GM12878 (cell line): ENCODE measurements at regions not wholly inside any gene's neighbourhood (a gene's known extent, or its start where the extent isn't known, plus 50 kb on each side); places are given as distances from the start of the nearest gene placed in this dataset.

Experiments
- GABPA ChIP-seq: IDR thresholded peaks from 2 replicates; pipeline ENCODE4 v1.6.1; 2014; ENCODE audit warnings: antibody characterized with exemption, low read depth, mild to moderate bottlenecking, inconsistent platforms
- HDGF ChIP-seq: fragments of 450-650 bp; IDR thresholded peaks from 2 replicates; pipeline ENCODE4 v1.6.1; 2016; ENCODE audit warnings: antibody characterized with exemption
- SUZ12 ChIP-seq: fragments of 200-600 bp; sonication (generic); IDR thresholded peaks from one replicate; pipeline ENCODE4 v1.6.1; 2018; ENCODE audit warnings: antibody characterized with exemption, mild to moderate bottlenecking; ENCODE audit not compliant: unreplicated experiment
- ZNF384 ChIP-seq: IDR thresholded peaks from 2 replicates; pipeline ENCODE4 v1.6.1; 2012; ENCODE audit warnings: low read depth, mild to moderate bottlenecking, low read length, improper control_type of control experiment, borderline replicate concordance
- ZZZ3 ChIP-seq: IDR thresholded peaks from 2 replicates; pipeline ENCODE4 v1.6.1; 2011; ENCODE audit warnings: low read depth; ENCODE audit not compliant: control insufficient read depth, insufficient read length
- TF ChIP-seq, protein P1 (sequence below): fragments of 450-650 bp; IDR thresholded peaks from 2 replicates; pipeline ENCODE4 v1.6.1; 2017; ENCODE audit warnings: antibody characterized with exemption, mild to moderate bottlenecking, moderate library complexity
- TF ChIP-seq, protein P2 (sequence below): fragments of 450-650 bp; formaldehyde crosslinking; IDR thresholded peaks from 2 replicates; pipeline ENCODE4 v1.4.0; 2020; ENCODE audit warnings: mild to moderate bottlenecking, moderate library complexity
- TF ChIP-seq, protein P3 (sequence below): IDR thresholded peaks from 2 replicates; pipeline ENCODE4 v1.6.1; 2012; ENCODE audit warnings: low read depth, low read length, improper control_type of control experiment

DNA sequence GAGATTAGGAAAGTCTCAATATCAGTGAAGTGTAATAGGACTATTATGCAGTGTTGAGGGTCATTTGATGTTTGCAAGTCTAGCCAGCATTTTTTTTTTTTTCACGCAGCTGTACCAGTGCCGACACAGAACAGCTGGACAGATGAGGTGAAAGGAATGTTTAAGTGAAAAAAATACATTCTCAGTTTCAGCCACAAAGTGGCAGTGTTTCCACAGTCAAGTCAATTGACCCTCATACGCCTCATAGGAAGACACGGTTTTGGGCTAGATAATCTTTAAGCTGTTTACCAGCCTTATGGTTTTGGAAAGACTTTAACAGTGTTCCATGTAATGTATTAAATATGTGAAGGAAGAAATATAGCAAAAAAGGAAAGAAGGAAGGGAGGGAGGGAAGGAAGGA, 349.9 kb upstream of the ANO3 start (continued):
- TF ChIP-seq, protein P1, sequence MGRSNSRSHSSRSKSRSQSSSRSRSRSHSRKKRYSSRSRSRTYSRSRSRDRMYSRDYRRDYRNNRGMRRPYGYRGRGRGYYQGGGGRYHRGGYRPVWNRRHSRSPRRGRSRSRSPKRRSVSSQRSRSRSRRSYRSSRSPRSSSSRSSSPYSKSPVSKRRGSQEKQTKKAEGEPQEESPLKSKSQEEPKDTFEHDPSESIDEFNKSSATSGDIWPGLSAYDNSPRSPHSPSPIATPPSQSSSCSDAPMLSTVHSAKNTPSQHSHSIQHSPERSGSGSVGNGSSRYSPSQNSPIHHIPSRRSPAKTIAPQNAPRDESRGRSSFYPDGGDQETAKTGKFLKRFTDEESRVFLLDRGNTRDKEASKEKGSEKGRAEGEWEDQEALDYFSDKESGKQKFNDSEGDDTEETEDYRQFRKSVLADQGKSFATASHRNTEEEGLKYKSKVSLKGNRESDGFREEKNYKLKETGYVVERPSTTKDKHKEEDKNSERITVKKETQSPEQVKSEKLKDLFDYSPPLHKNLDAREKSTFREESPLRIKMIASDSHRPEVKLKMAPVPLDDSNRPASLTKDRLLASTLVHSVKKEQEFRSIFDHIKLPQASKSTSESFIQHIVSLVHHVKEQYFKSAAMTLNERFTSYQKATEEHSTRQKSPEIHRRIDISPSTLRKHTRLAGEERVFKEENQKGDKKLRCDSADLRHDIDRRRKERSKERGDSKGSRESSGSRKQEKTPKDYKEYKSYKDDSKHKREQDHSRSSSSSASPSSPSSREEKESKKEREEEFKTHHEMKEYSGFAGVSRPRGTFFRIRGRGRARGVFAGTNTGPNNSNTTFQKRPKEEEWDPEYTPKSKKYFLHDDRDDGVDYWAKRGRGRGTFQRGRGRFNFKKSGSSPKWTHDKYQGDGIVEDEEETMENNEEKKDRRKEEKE = no peak
- no peak for TF ChIP-seq GABPA
- TF ChIP-seq, protein P2, sequence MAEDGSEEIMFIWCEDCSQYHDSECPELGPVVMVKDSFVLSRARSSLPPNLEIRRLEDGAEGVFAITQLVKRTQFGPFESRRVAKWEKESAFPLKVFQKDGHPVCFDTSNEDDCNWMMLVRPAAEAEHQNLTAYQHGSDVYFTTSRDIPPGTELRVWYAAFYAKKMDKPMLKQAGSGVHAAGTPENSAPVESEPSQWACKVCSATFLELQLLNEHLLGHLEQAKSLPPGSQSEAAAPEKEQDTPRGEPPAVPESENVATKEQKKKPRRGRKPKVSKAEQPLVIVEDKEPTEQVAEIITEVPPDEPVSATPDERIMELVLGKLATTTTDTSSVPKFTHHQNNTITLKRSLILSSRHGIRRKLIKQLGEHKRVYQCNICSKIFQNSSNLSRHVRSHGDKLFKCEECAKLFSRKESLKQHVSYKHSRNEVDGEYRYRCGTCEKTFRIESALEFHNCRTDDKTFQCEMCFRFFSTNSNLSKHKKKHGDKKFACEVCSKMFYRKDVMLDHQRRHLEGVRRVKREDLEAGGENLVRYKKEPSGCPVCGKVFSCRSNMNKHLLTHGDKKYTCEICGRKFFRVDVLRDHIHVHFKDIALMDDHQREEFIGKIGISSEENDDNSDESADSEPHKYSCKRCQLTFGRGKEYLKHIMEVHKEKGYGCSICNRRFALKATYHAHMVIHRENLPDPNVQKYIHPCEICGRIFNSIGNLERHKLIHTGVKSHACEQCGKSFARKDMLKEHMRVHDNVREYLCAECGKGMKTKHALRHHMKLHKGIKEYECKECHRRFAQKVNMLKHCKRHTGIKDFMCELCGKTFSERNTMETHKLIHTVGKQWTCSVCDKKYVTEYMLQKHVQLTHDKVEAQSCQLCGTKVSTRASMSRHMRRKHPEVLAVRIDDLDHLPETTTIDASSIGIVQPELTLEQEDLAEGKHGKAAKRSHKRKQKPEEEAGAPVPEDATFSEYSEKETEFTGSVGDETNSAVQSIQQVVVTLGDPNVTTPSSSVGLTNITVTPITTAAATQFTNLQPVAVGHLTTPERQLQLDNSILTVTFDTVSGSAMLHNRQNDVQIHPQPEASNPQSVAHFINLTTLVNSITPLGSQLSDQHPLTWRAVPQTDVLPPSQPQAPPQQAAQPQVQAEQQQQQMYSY (CRISPR knock-in tag) = no peak
- TF ChIP-seq, protein P3, sequence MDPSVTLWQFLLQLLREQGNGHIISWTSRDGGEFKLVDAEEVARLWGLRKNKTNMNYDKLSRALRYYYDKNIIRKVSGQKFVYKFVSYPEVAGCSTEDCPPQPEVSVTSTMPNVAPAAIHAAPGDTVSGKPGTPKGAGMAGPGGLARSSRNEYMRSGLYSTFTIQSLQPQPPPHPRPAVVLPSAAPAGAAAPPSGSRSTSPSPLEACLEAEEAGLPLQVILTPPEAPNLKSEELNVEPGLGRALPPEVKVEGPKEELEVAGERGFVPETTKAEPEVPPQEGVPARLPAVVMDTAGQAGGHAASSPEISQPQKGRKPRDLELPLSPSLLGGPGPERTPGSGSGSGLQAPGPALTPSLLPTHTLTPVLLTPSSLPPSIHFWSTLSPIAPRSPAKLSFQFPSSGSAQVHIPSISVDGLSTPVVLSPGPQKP = no peak
- no peak for TF ChIP-seq HDGF
- TF ChIP-seq ZNF384 = 0 out of 2 replicates have a peak, but pooled peaks have one; percentile 29
- TF ChIP-seq SUZ12 = no peak
- TF ChIP-seq ZZZ3 = no peak
